ENCODE measurements at regions not wholly inside any gene's neighbourhood (a gene's known extent, or its start where the extent isn't known, plus 50 kb on each side); places are given as distances from the start of the nearest gene placed in this dataset.

DNA sequence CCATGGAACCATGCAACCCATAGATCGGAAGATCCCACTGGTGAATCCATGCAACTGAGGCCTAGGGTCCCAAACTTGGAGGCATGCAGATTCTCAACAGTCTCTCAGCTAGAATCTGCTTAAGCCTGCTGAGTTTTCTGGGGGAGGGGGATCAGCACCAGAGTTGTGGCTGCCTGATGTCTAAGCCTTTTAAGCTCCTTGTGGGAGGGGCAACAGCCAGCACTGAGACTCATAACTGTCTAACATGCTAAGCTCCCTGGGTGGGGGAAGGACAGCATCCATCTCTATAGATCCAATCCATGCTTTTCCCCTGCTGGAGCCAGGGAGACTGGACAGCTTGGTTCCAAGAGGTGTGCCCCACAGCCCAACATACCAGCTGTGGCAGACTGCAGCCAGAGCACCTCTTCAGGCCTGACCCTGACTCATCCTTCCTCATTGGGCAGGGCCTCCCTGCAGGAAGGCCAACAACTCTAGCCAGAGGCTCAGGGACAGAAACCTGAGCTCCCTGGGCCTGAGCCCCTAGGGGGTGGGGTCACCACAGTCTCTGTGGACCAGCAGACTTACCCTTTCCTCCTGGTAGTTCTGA, 300.1 kb upstream of the SLC7A11 start:
- POLR2A ChIA-PET: no interaction called here

DNA sequence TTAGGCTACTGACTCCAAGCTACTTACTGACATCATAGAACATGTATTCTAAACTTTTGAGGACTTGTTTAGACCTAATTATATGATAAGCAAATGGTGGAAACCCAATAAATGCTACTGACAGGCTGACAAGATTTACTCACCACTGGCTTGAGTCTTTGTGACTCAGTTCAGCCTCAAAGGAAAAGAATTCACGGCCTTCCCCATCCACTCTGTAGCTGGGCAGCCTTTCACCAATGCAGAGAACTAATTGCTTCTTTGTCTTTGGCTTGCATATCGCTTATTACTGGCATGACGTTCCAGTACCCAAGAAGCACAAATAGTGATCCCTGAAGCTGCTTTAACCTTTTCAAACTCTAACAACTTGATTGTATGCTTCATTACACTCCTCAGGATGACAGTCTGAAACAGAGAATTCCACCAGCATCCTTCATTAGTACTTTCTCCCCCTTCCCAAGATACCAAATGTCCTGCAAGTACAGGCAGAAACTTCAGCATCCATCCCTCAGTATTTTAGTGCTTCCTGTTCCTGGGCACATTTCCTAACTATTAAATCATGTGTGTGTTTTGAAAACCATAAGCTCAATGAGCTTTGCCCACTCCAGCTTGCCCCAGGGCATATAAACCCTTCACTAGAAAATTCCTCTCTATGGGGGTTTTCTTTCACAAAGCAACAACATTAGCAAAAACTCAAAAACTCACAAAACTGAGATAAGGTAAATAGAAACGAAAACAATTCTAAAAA, 298.1 kb upstream of the SLC7A11 start:
- POLR2A ChIA-PET: no interaction called here
- no peak for DNase-seq
- Mint-ChIP-seq H3K27ac (no peak overlapping the region), H3K27me3 (ENCODE audit: low read depth) (no peaks in the 10 kb centered on the region), H3K4me3 (no peak overlapping the region), H3K4me1 (ENCODE audit: low read depth) (no peaks in the 10 kb centered on the region), H3K36me3 (ENCODE audit: low read depth) (no peaks in the 10 kb centered on the region), H3K9me3 (ENCODE audit: insufficient read depth) (no peaks in the 10 kb centered on the region)
- CTCF ChIA-PET: no interaction called here
- no peak for ATAC-seq

More for the DNA sequence above, 300.1 kb upstream of the SLC7A11 start:
- DNase-seq (no peak), ATAC-seq (no peak)
- Mint-ChIP-seq H3K27ac (no peak overlapping the region), H3K9me3 (ENCODE audit: insufficient read depth) (no peaks in the 10 kb centered on the region), H3K4me1 (ENCODE audit: low read depth) (no peaks in the 10 kb centered on the region), H3K27me3 (ENCODE audit: low read depth) (no peaks in the 10 kb centered on the region), H3K4me3 (no peak overlapping the region), H3K36me3 (ENCODE audit: low read depth) (no peaks in the 10 kb centered on the region)
- CTCF ChIA-PET: no interaction called here

DNA sequence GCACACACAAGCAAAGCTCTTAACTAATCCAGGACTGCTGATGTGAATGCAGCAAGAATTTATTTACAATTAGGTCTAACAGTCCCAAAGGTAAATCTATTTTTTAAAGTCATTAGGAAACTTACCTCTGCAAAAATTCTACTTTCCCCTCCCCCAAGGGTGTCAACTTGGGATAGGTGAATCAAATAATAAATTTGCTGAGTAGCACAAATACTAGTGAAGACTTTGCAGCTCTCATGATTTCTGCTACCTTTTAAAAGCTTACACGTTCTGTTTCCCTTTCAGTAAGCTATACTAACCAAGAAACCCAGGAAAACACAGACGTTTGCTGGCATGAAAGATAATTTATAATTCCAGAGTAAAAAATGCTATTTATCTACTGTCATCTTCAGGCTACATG, 296.6 kb upstream of the SLC7A11 start:
- no peak overlapping the region for H3K4me3 Mint-ChIP-seq
- H3K27ac Mint-ChIP-seq: no peak overlapping the region
- no peak for DNase-seq
- no peak for ATAC-seq
- no peaks in the 10 kb centered on the region for H3K9me3 Mint-ChIP-seq (ENCODE audit: insufficient read depth)
- H3K27me3 Mint-ChIP-seq (ENCODE audit: low read depth): no peaks in the 10 kb centered on the region
- ChIA-PET CTCF (no interaction called here), POLR2A (no interaction called here)
- H3K4me1 Mint-ChIP-seq (ENCODE audit: low read depth): no peaks in the 10 kb centered on the region
- H3K36me3 Mint-ChIP-seq (ENCODE audit: low read depth): no peaks in the 10 kb centered on the region

DNA sequence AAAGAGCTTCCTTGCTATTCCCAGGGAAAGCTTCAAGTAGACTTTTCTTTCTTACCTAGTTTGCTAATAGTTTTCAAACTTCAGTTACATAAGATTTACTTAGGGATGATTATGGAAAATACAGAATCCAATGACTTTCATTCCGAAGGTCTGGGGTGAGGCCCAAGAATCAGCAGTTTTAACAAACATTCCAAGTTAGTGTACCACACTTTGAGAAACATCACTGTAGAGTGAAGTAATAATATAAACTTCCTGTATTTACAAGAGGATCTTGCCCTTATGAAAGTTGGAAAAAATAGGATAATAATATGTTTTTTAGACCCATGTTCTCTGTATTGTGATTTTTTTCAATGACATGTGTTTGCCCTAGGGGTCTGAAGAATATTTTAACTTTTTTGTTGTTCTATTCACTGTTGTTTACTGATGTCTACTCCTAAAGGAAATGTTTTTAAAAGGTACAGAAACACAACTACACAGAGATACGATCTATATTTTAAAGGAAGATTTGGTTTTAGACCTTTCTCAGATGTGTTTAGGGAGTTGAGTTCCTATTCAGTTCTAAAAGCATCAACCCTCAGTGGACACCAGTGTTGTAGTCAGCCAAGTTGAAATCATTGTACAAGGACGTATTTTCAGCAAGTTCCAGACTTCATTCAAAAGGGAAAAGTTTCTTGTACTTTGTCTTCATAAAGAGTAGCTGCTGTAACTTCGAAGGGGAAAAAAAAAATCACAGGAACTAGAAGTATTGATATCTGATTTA, 295.8 kb upstream of the SLC7A11 start:
- no peak overlapping the region for H3K4me3 Mint-ChIP-seq
- DNase-seq: no peak
- ChIA-PET CTCF (no interaction called here), POLR2A (no interaction called here)
- no peaks in the 10 kb centered on the region for H3K4me1 Mint-ChIP-seq (ENCODE audit: low read depth)
- no peak overlapping the region for H3K27ac Mint-ChIP-seq
- no peaks in the 10 kb centered on the region for H3K36me3 Mint-ChIP-seq (ENCODE audit: low read depth)
- no peak for ATAC-seq
- no peaks in the 10 kb centered on the region for H3K27me3 Mint-ChIP-seq (ENCODE audit: low read depth)
- H3K9me3 Mint-ChIP-seq (ENCODE audit: insufficient read depth): no peaks in the 10 kb centered on the region

DNA sequence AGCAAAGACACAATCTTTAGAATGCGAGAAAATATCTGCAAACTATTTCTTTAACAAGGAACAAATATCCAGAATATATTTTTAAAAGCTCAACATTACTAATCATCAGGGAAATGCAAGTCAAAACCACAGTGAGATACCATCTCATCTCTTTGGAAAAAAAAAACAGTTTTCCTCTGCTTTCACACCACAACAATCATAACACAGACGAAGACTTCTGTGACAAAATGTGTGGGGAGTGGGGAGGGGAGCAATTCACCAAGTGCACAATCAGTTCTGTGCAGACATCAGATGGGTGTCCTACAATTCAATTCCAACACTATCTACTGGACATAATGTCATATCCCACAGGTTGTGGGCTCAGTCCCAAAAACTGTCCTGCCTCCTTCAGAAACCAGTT, 293.2 kb upstream of the SLC7A11 start:
- Mint-ChIP-seq H3K27ac (no peak overlapping the region), H3K4me1 (ENCODE audit: low read depth) (no peaks in the 10 kb centered on the region), H3K9me3 (ENCODE audit: insufficient read depth) (peaks cover 12% of the 10 kb centered on the region), H3K36me3 (ENCODE audit: low read depth) (no peaks in the 10 kb centered on the region), H3K27me3 (ENCODE audit: low read depth) (no peaks in the 10 kb centered on the region), H3K4me3 (no peak overlapping the region)
- DNase-seq (no peak), ATAC-seq (no peak)
- POLR2A ChIA-PET: no interaction called here
- CTCF ChIA-PET: no interaction called here

DNA sequence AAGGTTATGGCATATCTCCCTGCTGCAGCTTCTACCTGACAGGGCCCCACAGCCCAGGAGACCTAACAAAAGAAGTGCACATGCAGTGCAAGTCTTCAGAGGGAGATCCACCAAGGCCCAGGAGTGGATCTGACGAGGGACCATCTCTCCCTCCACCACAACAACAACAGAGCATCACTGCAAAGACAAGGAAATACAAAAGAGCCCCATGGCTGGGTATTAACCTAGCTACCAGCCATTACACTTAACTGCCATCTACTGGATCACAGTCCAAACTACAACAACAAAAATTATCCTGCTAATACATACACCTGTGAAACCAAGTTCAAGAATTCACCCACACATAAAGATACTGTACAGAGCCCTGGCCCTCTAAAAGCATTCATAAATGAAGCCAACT, 280.2 kb upstream of the SLC7A11 start:
- Mint-ChIP-seq H3K27me3 (ENCODE audit: low read depth) (no peaks in the 10 kb centered on the region), H3K36me3 (ENCODE audit: low read depth) (no peaks in the 10 kb centered on the region), H3K9me3 (ENCODE audit: insufficient read depth) (no peaks in the 10 kb centered on the region), H3K4me1 (ENCODE audit: low read depth) (no peaks in the 10 kb centered on the region), H3K27ac (no peak overlapping the region), H3K4me3 (no peak overlapping the region)
- ATAC-seq (no peak), DNase-seq (no peak)
- CTCF ChIA-PET: no interaction called here
- POLR2A ChIA-PET: no interaction called here

DNA sequence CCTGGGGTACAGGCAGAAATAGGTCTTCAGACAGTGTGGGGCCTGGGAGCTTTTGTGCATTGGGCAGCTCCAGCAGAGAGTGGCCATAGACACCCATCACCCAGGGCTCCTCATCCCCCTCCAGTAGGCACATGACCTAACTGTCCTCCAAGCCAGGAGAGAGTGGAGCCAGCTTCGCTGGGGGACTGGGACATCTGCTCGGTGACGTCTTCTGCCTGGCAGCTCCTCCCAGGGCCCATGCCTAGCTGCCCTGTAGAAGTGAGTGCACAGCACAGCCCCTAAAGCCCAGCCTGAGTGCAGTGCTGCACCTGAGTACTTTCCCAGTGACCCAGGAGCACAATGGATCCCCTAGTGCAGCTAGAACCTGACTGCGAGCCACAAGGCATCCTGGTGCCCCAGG, 279.7 kb upstream of the SLC7A11 start:
- Mint-ChIP-seq H3K36me3 (ENCODE audit: low read depth) (no peaks in the 10 kb centered on the region), H3K9me3 (ENCODE audit: insufficient read depth) (no peaks in the 10 kb centered on the region), H3K27me3 (ENCODE audit: low read depth) (no peaks in the 10 kb centered on the region), H3K4me3 (no peak overlapping the region), H3K4me1 (ENCODE audit: low read depth) (no peaks in the 10 kb centered on the region), H3K27ac (no peak overlapping the region)
- no peak for DNase-seq
- ATAC-seq: no peak
- ChIA-PET CTCF (no interaction called here), POLR2A (interaction anchor here (0.7 kb wide), 1 partner anchor 202 kb away, joined by 3 read pairs; no protein-coding TSS in a partner anchor)

DNA sequence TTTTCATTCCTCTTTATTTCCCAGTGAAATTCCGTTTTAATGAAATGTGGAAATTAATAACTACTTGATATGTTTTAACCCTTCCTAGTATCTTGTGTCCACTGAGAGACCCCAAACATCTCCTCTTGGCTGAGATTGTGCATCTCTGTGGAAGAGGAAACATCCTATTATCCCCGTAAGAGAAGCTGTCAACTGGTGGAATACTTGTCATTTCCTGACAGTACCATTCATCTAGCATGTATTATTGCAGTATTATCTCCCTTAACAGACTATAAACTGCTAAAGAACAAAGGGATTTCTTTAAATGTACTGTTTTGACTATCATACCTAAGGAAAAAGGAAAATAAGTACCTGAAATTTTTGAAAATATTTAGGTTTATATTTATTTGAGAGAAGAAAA, 277.3 kb upstream of the SLC7A11 start:
- Mint-ChIP-seq H3K4me1 (ENCODE audit: low read depth) (no peaks in the 10 kb centered on the region), H3K9me3 (ENCODE audit: insufficient read depth) (no peaks in the 10 kb centered on the region), H3K4me3 (no peak overlapping the region), H3K27ac (no peak overlapping the region), H3K36me3 (ENCODE audit: low read depth) (no peaks in the 10 kb centered on the region), H3K27me3 (ENCODE audit: low read depth) (no peaks in the 10 kb centered on the region)
- DNase-seq (no peak), ATAC-seq (no peak)
- ChIA-PET CTCF (no interaction called here), POLR2A (no interaction called here)

DNA sequence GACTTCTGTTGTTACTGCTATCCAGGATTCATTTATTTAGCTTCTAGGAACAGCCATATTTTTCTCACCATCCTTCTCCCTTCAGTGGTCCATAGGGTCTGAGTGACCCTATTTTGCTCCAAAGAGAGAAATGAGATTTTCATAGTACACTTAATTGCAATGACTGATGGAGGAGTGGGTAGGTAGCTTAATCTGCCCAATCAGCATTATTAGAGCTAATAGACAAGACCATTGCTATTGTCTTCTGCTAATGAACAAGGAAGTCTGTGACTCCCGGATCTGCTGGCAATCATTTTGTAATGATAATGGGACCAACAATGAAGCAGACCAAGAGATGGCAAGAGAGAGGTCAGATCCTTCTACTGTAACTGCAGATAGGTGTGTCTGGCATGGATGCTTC, 271.4 kb upstream of the SLC7A11 start:
- no peak overlapping the region for H3K27ac Mint-ChIP-seq
- DNase-seq (no peak), ATAC-seq (no peak)
- ChIA-PET POLR2A (no interaction called here), CTCF (interaction anchor here (0.7 kb wide), 1 partner anchor 13 kb away, joined by 3 read pairs; no protein-coding TSS in a partner anchor)
- no peaks in the 10 kb centered on the region for H3K4me1 Mint-ChIP-seq (ENCODE audit: low read depth)
- no peaks in the 10 kb centered on the region for H3K27me3 Mint-ChIP-seq (ENCODE audit: low read depth)
- H3K9me3 Mint-ChIP-seq (ENCODE audit: insufficient read depth): no peaks in the 10 kb centered on the region
- H3K4me3 Mint-ChIP-seq: no peak overlapping the region
- H3K36me3 Mint-ChIP-seq (ENCODE audit: low read depth): no peaks in the 10 kb centered on the region

DNA sequence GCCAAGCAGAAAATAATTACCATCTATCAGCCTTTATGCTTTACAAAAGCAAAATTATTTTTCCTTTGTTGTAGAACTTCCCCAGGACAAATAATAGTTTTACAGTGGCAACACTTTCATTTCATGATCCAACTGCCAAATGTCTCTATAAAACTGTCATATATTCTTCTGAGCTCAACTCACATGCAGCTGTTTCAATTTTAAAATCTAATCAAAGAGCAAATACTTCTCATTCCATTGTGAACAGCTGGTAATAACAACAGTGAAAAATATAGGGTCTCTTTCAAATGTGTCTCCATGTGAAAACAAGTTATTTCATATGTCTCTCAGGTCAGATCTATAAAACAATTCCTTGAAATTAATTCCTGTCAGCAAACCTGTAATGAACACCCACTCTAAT, 270.6 kb upstream of the SLC7A11 start:
- DNase-seq: no peak
- POLR2A ChIA-PET: no interaction called here
- ATAC-seq: no peak
- no peaks in the 10 kb centered on the region for H3K27me3 Mint-ChIP-seq (ENCODE audit: low read depth)
- no peak overlapping the region for H3K4me3 Mint-ChIP-seq
- H3K36me3 Mint-ChIP-seq (ENCODE audit: low read depth): no peaks in the 10 kb centered on the region
- no peaks in the 10 kb centered on the region for H3K4me1 Mint-ChIP-seq (ENCODE audit: low read depth)
- no peak overlapping the region for H3K27ac Mint-ChIP-seq
- CTCF ChIA-PET: interaction anchor here (0.7 kb wide), 1 partner anchor 12 kb away, joined by 3 read pairs; no protein-coding TSS in a partner anchor
- no peaks in the 10 kb centered on the region for H3K9me3 Mint-ChIP-seq (ENCODE audit: insufficient read depth)

DNA sequence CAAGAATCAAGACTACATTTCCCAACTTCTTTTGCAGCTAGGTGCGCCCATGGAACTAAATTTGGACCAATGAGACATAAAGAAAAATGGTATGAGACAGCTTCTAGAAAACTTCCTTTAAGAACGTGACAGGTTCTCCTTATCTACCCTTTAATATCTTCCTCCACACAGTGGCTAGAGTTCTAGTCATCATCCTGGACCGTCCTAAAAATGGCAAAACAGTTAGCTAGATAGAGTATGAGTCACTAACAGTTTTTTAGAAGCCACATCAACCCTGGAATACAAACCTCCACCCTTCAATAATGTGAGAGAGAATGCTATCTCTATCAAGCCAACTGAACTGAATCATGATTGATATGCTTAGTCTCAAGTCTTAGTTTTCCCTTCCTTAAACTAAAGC, 267.9 kb upstream of the SLC7A11 start:
- no peak for DNase-seq
- no peak for ATAC-seq
- ChIA-PET CTCF (no interaction called here), POLR2A (no interaction called here)
- Mint-ChIP-seq H3K27ac (no peak overlapping the region), H3K4me3 (no peak overlapping the region), H3K9me3 (ENCODE audit: insufficient read depth) (no peaks in the 10 kb centered on the region), H3K4me1 (ENCODE audit: low read depth) (no peaks in the 10 kb centered on the region), H3K27me3 (ENCODE audit: low read depth) (no peaks in the 10 kb centered on the region), H3K36me3 (ENCODE audit: low read depth) (no peaks in the 10 kb centered on the region)

DNA sequence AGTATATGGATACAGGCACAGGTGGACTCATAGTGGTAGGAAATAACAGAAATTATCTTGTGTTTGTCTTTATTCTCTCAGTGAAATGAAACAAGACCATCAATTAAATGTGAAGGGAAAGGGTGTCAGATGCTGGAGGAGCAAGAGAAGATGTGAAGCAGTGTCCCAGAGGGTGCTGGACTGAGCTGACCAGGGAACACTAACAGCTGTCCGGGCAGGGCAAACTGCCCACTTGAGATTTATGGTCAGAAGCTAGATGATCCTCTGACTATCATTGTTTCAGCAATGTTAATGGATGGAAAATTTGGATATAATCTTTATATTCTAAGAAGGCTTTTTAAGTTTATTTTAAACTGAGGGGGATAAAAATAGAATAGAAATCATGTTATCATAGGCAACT, 267.2 kb upstream of the SLC7A11 start:
- H3K4me3 Mint-ChIP-seq: no peak overlapping the region
- no peaks in the 10 kb centered on the region for H3K36me3 Mint-ChIP-seq (ENCODE audit: low read depth)
- H3K27me3 Mint-ChIP-seq (ENCODE audit: low read depth): no peaks in the 10 kb centered on the region
- CTCF ChIA-PET: no interaction called here
- H3K4me1 Mint-ChIP-seq (ENCODE audit: low read depth): no peaks in the 10 kb centered on the region
- ATAC-seq (no peak), DNase-seq (no peak)
- H3K9me3 Mint-ChIP-seq (ENCODE audit: insufficient read depth): no peaks in the 10 kb centered on the region
- POLR2A ChIA-PET: no interaction called here
- no peak overlapping the region for H3K27ac Mint-ChIP-seq

All from activated CD8-positive, alpha-beta T cell treated with anti-CD3 and anti-CD28 coated beads, Interleukin-2, amount 10 ng/mL, durations not matched to agents 7 days and 5 days (primary cell).